ENCODE measurements at regions not wholly inside any gene's neighbourhood (a gene's known extent, or its start where the extent isn't known, plus 50 kb on each side); places are given as distances from the start of the nearest gene placed in this dataset.

- Histone ChIP-seq H3K4me3 (no peak overlapping the region), H3K36me3 (ENCODE audit: control insufficient read depth in 4 of 4, insufficient read depth in 4 of 4, low read length in 4 of 4) (no peaks in the 10 kb centered on the region), H3K27ac (ENCODE audit: low read depth in 1 of 2, low read length in 1 of 2) (peak overlapping the region in 1 of 2 donors; percentile 9), H3K9me3 (ENCODE audit: control insufficient read depth in 4 of 4, insufficient read depth in 3 of 4, low read length in 3 of 4) (no peaks in the 10 kb centered on the region), H3K9ac (ENCODE audit: insufficient read depth in 1 of 2, low read length in 2 of 2) (peak overlapping the region in 1 of 2 donors; percentile 52), H3K27me3 (ENCODE audit: control insufficient read depth in 3 of 3, insufficient read depth in 3 of 3, low read length in 2 of 3) (no peaks in the 10 kb centered on the region), H3K4me1 (ENCODE audit: control insufficient read depth in 5 of 5, insufficient read depth in 5 of 5, low read length in 5 of 5) (peaks cover 0 to 47% (median 18%) of the 10 kb centered on the region in 5 donors)
- ATAC-seq (ENCODE audit: insufficient read depth, low FRiP score) (no peak), DNase-seq (peak; percentile 83 to 94 (median 90))
- TF ChIP-seq, protein P1, sequence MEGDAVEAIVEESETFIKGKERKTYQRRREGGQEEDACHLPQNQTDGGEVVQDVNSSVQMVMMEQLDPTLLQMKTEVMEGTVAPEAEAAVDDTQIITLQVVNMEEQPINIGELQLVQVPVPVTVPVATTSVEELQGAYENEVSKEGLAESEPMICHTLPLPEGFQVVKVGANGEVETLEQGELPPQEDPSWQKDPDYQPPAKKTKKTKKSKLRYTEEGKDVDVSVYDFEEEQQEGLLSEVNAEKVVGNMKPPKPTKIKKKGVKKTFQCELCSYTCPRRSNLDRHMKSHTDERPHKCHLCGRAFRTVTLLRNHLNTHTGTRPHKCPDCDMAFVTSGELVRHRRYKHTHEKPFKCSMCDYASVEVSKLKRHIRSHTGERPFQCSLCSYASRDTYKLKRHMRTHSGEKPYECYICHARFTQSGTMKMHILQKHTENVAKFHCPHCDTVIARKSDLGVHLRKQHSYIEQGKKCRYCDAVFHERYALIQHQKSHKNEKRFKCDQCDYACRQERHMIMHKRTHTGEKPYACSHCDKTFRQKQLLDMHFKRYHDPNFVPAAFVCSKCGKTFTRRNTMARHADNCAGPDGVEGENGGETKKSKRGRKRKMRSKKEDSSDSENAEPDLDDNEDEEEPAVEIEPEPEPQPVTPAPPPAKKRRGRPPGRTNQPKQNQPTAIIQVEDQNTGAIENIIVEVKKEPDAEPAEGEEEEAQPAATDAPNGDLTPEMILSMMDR (IDR thresholded peaks at IDR 0.05; ENCODE audit: control extremely low read depth, extremely low read depth), result no peak
- 54 to 58% methylated on average over 6 of the region's 6 CpGs for WGBS, 2 donors
These were observed 614.5 kb downstream of the IRS1 start for GRCh38 chr2:226184940-226185615.

DNA sequence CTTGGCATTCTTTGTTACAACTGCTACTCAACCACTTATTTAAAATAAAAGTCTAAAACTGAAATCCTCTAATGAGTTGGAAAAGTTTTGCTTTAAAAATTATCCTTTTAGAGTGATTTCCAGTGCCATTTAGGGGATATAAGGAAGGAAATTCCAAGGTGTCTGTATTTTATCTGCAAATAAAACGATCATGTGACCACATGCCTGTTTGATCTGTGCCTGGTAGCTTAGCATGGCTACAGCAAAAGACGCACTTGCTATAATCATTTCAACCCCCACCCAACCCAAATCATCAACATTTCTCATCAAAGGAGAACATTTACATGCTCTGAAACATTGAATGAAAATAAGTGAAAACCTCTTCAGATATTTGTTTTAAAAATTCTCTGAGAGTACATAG lies 615.1 kb downstream of the IRS1 start:
- DNase-seq, result no peak
- H3K27ac ChIP-seq (ENCODE audit: low read depth in 1 of 2, low read length in 1 of 2), result no peak overlapping the region
- peaks cover 0 to under 1% (median 0%) of the 10 kb centered on the region in 4 donors for H3K9me3 ChIP-seq (ENCODE audit: control insufficient read depth in 4 of 4, insufficient read depth in 3 of 4, low read length in 3 of 4)
- H3K4me3 ChIP-seq, result no peak overlapping the region
- peaks cover 0 to 47% (median 18%) of the 10 kb centered on the region in 5 donors for H3K4me1 ChIP-seq (ENCODE audit: control insufficient read depth in 5 of 5, insufficient read depth in 5 of 5, low read length in 5 of 5)
- no peaks in the 10 kb centered on the region for H3K36me3 ChIP-seq (ENCODE audit: control insufficient read depth in 4 of 4, insufficient read depth in 4 of 4, low read length in 4 of 4)
- TF ChIP-seq, protein P1 (IDR thresholded peaks at IDR 0.05; ENCODE audit: control extremely low read depth, extremely low read depth), result no peak
- no peak for ATAC-seq (ENCODE audit: insufficient read depth, low FRiP score)
- no peak overlapping the region for H3K9ac ChIP-seq (ENCODE audit: insufficient read depth in 1 of 2, low read length in 2 of 2)
- 66 to 80% methylated on average over 2 of the region's 2 CpGs for WGBS, 2 donors
- no peaks in the 10 kb centered on the region for H3K27me3 ChIP-seq (ENCODE audit: control insufficient read depth in 3 of 3, insufficient read depth in 3 of 3, low read length in 2 of 3)

GRCh38 chr2:226183550-226183949 lies 616.1 kb downstream of the IRS1 start:
- H3K27ac ChIP-seq (ENCODE audit: low read depth in 1 of 2, low read length in 1 of 2), result no peak overlapping the region
- WGBS, 2 donors, result 89% methylated on average over 3 of the region's 3 CpGs
- H3K9ac ChIP-seq (ENCODE audit: insufficient read depth in 1 of 2, low read length in 2 of 2), result no peak overlapping the region
- H3K4me3 ChIP-seq, result no peak overlapping the region
- no peak for ATAC-seq (ENCODE audit: insufficient read depth, low FRiP score)
- no peak for DNase-seq
- H3K4me1 ChIP-seq (ENCODE audit: control insufficient read depth in 5 of 5, insufficient read depth in 5 of 5, low read length in 5 of 5), result peaks cover 0 to 47% (median 15%) of the 10 kb centered on the region in 5 donors
- no peaks in the 10 kb centered on the region for H3K27me3 ChIP-seq (ENCODE audit: control insufficient read depth in 3 of 3, insufficient read depth in 3 of 3, low read length in 2 of 3)
- TF ChIP-seq, protein P1 (IDR thresholded peaks at IDR 0.05; ENCODE audit: control extremely low read depth, extremely low read depth), result no peak
- H3K36me3 ChIP-seq (ENCODE audit: control insufficient read depth in 4 of 4, insufficient read depth in 4 of 4, low read length in 4 of 4), result no peaks in the 10 kb centered on the region
- peaks cover 0 to 5% (median under 1%) of the 10 kb centered on the region in 4 donors for H3K9me3 ChIP-seq (ENCODE audit: control insufficient read depth in 4 of 4, insufficient read depth in 3 of 4, low read length in 3 of 4)

Measured in lung (tissue), 11 donors.